Stimulated activated CD8-positive, alpha-beta memory T cell treated with anti-CD3 and anti-CD28 coated beads, Interleukin-7, amount 100 ng/mL, for 48 hours (primary cell): ENCODE measurements at regions not wholly inside any gene's neighbourhood (a gene's known extent, or its start where the extent isn't known, plus 50 kb on each side); places are given as distances from the start of the nearest gene placed in this dataset.

Experiments used
- DNase-seq, 2 donors: peaks; one replicate each; pipeline ENCODE4 v3.0.0-alpha.2; 2020; ENCODE audit warnings: low read depth in 1 of 2; ENCODE audit errors: extremely low read depth in 1 of 2

- no peak for DNase-seq
These were observed 148.2 kb upstream of the MLN start for GRCh38 chr6:33952016-33952415.

GRCh38 chr6:33950891-33951889 lies 147.4 kb upstream of the MLN start:
- DNase-seq: no peak

GRCh38 chr6:33950472-33950881 lies 146.7 kb upstream of the MLN start:
- DNase-seq: no peak

- DNase-seq: no peak
These were observed 146.2 kb upstream of the MLN start for GRCh38 chr6:33949877-33950435.

DNA sequence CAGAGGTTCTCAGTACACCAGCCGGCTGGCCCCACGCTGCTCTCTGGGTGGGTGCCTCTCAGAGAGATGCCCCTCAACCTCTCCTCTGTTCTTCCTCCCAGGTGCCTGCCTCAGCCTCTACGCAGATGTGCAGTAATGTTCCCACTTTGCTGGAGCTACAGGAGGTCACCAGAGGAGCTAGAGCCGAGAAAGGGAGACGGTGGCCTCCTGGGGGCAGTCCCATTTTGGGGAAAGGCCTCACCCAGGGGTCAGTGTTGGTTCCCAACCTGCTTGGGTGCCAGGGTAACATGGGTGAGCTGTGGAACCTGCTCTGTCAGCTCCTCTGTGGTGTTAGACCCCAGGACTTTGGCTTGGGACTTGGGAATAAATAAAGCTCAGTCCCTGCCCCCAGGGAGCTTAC lies 145.3 kb upstream of the MLN start:
- DNase-seq: no peak

- no peak for DNase-seq
These were observed 144.3 kb upstream of the MLN start for GRCh38 chr6:33947916-33948594.

GRCh38 chr6:33947047-33947446 lies 143.2 kb upstream of the MLN start:
- DNase-seq: no peak

GRCh38 chr6:33945931-33946330 lies 142.1 kb upstream of the MLN start:
- DNase-seq: no peak

DNA sequence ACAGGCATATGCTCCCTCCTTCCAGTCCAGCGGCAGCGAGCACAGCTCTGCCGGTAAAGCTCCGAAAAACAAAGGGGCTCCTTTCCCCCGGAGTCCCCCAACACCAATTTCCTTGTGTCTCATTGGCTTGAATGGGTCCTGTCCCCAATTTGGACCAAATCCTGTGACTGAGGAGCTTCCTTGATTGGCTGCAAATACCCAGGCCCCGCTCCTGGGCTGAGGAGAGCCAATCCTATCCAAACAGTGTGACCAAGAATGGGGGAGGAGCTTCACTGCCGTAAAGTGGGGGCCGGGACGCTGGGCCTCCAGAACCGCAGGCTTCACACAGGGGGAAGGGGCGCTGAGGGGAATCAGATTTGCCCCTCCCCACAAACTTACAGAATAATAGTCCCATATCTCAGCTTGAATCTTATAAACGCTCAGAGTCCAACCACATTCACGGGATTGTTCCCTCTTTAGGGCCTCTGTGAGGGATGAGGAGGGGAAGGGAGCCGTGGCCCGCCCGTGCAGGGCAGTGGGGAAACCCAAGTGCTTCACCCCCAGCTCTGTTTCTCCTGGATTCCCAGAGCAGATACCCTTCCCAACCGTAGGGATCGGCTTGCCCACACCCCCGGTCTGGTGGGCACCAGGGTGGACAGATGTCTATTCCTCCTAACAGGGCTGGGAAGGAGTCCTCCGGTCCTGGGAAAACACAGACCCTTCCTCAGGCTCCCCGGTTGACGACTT lies 141.0 kb upstream of the MLN start:
- DNase-seq: no peak

DNA sequence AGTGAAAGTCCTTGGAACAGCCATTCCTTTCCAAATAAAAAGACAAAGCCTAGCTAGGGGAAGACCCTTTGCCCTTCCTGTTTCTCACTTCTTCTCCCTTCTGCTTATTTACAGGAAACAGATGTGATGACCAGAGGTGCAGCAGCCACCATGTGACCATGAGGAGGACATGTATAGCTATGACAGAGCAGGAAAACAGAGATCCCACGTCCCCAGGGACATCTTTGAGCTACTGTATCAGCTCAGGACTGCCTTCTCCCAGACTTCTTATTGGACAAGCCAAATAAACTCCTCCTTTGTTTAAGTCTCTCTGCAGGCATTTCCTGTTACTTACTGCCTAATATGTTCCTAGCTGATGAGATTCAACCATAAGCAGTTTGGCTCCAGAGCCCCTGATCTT lies 133.1 kb upstream of the MLN start:
- no peak for DNase-seq

DNA sequence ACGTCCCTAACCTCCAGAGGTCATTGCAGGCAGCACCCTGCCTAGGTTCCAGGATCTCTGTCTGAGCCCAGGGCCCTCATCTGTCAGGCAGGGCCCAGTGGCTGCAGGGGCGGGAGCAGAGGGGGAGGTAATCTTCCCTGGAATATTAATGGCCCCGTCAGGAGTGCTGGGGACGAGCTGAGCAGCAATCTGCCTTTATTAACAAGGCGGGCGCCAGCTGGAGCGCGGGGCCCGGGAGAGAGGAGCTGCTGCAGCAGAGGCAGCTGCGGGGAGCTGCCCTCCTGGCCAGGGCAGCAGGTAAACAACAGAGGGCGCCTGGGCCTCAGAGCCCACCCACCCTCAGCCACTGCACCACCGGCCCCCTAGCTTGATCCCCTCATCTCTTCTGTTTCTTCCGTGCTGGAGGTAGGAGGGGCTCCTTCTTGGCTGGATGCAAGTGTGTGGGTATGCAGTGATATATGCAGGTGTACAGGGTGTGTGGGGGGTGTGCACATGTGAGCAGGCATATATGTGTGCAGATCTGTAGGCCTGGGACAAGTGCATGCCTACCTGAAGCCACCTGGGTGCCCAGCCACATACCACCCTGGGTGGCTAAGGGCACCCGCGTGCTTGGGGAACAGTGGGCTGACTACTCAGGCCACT lies 131.8 kb upstream of the MLN start:
- no peak for DNase-seq

DNA sequence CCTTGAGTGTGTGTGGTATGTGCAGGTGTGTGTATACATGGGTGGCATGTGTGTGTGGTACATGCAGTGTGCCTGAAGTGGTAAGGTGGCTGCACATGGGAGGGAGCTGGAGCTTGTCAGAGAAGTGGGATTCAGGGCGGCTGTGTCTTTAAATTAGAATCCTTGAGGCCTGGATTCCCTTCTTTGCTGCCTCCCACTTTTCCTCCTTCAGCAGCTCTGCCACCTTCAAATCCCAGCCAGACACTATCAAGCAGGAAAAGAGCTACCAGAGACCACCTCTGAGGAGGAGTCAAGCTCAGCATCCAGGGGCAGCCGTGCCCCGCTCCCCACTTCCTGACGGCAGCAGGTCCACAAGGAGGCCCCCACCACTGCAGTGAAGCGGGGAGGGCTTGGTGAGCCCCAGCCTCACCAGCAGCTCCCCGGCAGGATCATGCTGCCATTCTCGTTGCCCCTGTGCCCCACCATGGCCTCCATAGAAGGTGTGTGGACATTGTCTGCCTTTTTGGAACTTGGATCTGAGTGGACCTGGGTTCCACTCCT lies 131.0 kb upstream of the MLN start:
- no peak for DNase-seq

GRCh38 chr6:33933101-33933500 lies 129.3 kb upstream of the MLN start:
- no peak for DNase-seq

DNA sequence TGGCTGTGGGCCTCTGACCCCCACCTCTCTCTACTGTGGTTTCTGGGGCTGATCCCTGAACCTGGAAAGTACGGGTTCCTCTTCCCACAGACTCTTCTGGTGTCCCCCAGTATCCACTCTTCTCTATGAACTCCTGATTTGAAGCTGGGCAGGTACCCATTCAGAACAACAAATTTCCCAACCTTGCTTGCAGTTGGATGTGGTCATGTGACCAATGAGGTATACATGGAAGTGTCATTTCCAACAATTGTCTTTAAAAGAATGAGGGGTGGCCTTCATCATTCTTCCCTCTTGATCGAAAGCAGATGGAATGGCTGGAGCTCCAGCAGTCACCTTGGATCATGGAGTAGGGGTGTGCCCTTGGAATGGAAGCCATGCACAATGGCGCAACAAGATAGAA lies 128.0 kb upstream of the MLN start:
- no peak for DNase-seq

GRCh38 chr6:33929575-33930288 lies 125.9 kb upstream of the MLN start:
- no peak for DNase-seq

DNA sequence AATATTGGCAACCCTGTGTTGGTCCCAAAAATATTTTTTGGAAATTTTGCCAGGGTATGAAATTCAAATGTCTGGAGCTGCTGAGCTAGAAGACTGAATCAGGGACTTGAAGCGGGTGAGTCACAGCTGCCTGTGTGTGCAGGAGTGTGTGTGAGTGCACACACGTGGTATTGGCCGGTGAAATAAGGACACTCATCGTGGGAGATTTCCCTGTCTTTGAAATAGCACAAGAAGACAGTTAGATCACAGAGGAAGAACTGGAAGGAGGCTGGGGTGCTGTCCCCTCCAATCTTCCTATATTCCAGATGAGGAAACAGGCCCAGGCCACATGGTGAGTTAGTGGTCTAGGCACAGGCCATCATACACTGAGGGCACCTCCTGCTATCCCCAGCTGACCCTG lies 123.8 kb upstream of the MLN start:
- no peak for DNase-seq

GRCh38 chr6:33927112-33927511 lies 123.3 kb upstream of the MLN start:
- no peak for DNase-seq

GRCh38 chr6:33926451-33926850 lies 122.6 kb upstream of the MLN start:
- no peak for DNase-seq

DNA sequence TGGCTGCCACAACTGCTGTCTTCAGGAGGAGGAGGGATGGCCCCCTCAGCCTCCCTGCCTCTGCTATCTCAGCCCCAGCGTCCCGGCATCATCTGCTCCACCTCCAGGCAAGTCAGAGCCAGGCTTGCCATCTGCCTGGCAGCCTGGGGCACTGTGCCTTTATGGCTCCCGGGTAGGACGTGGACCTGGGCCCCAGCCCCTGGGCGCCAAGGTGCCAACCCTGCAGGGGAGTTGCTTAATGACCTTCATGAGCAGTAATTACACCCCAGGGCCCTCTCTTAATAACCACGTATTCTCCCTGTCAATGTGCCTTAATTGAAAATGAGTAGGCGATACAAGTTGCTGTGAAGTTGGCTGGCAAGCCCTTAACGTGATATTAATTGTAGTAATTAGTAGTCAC lies 122.1 kb upstream of the MLN start:
- no peak for DNase-seq

DNA sequence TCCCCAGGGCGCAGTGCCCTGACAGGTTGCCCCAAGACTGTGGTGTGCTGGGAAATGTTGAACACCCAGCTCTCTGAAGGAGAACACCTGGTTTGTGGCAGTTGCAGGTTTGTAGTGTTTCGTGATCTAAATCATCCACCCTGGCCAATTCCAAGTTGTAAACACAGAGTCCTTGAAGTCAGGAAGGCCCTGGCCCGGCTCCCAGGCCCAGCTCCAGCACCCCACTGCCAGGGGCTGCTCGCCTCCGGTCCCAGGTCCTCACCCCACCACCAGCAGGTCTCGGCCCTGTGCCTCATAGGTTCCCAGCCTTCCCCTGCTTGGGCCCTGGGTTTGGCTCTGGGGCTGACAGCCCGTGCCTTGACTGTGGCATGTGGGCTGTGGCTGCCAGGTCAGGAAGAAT lies 121.4 kb upstream of the MLN start:
- DNase-seq: no peak
